ENCODE measurements at regions not wholly inside any gene's neighbourhood (a gene's known extent, or its start where the extent isn't known, plus 50 kb on each side); places are given as distances from the start of the nearest gene placed in this dataset.

GRCh38 chr9:86676396-86676795, 270.9 kb downstream of the GAS1 start:
- TF ChIP-seq CTCF (IDR thresholded peaks at IDR 0.05): no peak
- Histone ChIP-seq H3K4me1 (no peaks in the 10 kb centered on the region), H3K27me3 (ENCODE audit: insufficient read depth in 3 of 3, low read length in 2 of 3) (no peaks in the 10 kb centered on the region), H3K27ac (no peak overlapping the region), H3K9me3 (peaks cover 1% of the 10 kb centered on the region), H3K36me3 (ENCODE audit: insufficient read depth in 1 of 2, low read depth in 1 of 2) (no peaks in the 10 kb centered on the region), H3K4me3 (no peak overlapping the region)
- 80 to 86% (median 82%) methylated on average over 2 of the region's 2 CpGs for WGBS, 3 donors
- intact Hi-C loops (cut with DNase I): no loop called here
- DNase-seq: no peak
- ATAC-seq: no peak

GRCh38 chr9:86675805-86676204, 271.5 kb downstream of the GAS1 start:
- 82 to 93% (median 89%) methylated on average over 5 of the region's 5 CpGs for WGBS, 3 donors
- H3K4me3 ChIP-seq: no peak overlapping the region
- no peak for TF ChIP-seq CTCF (IDR thresholded peaks at IDR 0.05)
- H3K27ac ChIP-seq: no peak overlapping the region
- H3K9me3 ChIP-seq: peaks cover 7% of the 10 kb centered on the region
- no peak for DNase-seq
- no peak for ATAC-seq
- H3K27me3 ChIP-seq (ENCODE audit: insufficient read depth in 3 of 3, low read length in 2 of 3): no peaks in the 10 kb centered on the region
- no peaks in the 10 kb centered on the region for H3K4me1 ChIP-seq
- H3K36me3 ChIP-seq (ENCODE audit: insufficient read depth in 1 of 2, low read depth in 1 of 2): no peaks in the 10 kb centered on the region
- intact Hi-C loops (cut with DNase I): no loop called here

- no peaks in the 10 kb centered on the region for H3K4me1 ChIP-seq
- H3K9me3 ChIP-seq: peaks cover 12% of the 10 kb centered on the region
- no peak overlapping the region for H3K4me3 ChIP-seq
- DNase-seq (no peak), ATAC-seq (no peak)
- no peaks in the 10 kb centered on the region for H3K27me3 ChIP-seq (ENCODE audit: insufficient read depth in 3 of 3, low read length in 2 of 3)
- H3K27ac ChIP-seq: no peak overlapping the region
- no peaks in the 10 kb centered on the region for H3K36me3 ChIP-seq (ENCODE audit: insufficient read depth in 1 of 2, low read depth in 1 of 2)
- intact Hi-C loops (cut with DNase I): no loop called here
- 69 to 89% (median 69%) methylated on average over 2 of the region's 2 CpGs for WGBS, 3 donors
- TF ChIP-seq CTCF (IDR thresholded peaks at IDR 0.05): no peak
Measured at GRCh38 chr9:86674487-86674886, 272.8 kb downstream of the GAS1 start.

- no peak overlapping the region for H3K4me3 ChIP-seq
- intact Hi-C loops (cut with DNase I): no loop called here
- 83 to 91% (median 84%) methylated on average over 2 of the region's 2 CpGs for WGBS, 3 donors
- H3K9me3 ChIP-seq: peaks cover 12% of the 10 kb centered on the region
- DNase-seq (no peak), ATAC-seq (no peak)
- no peaks in the 10 kb centered on the region for H3K36me3 ChIP-seq (ENCODE audit: insufficient read depth in 1 of 2, low read depth in 1 of 2)
- H3K4me1 ChIP-seq: no peaks in the 10 kb centered on the region
- no peak overlapping the region for H3K27ac ChIP-seq
- TF ChIP-seq CTCF (IDR thresholded peaks at IDR 0.05): no peak
- H3K27me3 ChIP-seq (ENCODE audit: insufficient read depth in 3 of 3, low read length in 2 of 3): no peaks in the 10 kb centered on the region
Measured at GRCh38 chr9:86672966-86673365, 274.3 kb downstream of the GAS1 start.

GRCh38 chr9:86672301-86672700, 275.0 kb downstream of the GAS1 start:
- Histone ChIP-seq H3K27me3 (ENCODE audit: insufficient read depth in 3 of 3, low read length in 2 of 3) (no peaks in the 10 kb centered on the region), H3K4me3 (no peak overlapping the region), H3K36me3 (ENCODE audit: insufficient read depth in 1 of 2, low read depth in 1 of 2) (no peaks in the 10 kb centered on the region), H3K27ac (no peak overlapping the region), H3K4me1 (no peaks in the 10 kb centered on the region), H3K9me3 (peaks cover 12% of the 10 kb centered on the region)
- 34 to 52% (median 46%) methylated on average over 9 of the region's 9 CpGs for WGBS, 3 donors
- no peak for TF ChIP-seq CTCF (IDR thresholded peaks at IDR 0.05)
- intact Hi-C loops (cut with DNase I): no loop called here
- ATAC-seq (no peak), DNase-seq (no peak)
